ENCODE measurements at regions not wholly inside any gene's neighbourhood (a gene's known extent, or its start where the extent isn't known, plus 50 kb on each side); places are given as distances from the start of the nearest gene placed in this dataset.

DNA sequence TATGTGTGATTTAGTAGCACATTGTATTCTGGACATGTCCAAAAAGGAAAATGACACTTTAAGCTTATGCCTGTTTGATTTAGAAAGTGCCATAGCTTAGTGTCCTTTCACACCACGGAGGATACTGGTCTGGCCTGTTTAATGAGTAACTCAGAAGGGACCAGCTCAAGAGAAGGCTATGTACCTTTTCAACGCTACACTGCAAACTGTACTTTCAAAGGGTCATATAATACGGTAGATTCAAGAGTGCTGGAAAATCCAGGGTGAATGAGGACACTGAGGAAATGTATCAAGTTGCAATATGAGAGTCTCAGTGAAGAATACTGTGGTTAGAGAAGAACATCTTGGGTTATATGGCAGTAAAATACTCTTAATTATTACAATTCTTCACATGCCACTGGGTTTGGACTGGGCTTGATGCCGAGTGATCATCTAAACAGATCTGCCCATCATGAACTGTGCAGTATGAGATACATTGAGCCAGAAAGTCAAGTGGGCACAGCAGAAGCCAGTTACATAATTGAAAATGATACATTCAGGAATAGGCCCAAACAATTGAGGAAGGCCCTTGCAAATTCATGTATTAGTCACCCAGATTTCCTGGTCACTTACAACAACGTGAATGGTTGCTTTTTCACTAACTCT lies 1211.5 kb upstream of the CDH9 start:
- DNase-seq: no peak

DNA sequence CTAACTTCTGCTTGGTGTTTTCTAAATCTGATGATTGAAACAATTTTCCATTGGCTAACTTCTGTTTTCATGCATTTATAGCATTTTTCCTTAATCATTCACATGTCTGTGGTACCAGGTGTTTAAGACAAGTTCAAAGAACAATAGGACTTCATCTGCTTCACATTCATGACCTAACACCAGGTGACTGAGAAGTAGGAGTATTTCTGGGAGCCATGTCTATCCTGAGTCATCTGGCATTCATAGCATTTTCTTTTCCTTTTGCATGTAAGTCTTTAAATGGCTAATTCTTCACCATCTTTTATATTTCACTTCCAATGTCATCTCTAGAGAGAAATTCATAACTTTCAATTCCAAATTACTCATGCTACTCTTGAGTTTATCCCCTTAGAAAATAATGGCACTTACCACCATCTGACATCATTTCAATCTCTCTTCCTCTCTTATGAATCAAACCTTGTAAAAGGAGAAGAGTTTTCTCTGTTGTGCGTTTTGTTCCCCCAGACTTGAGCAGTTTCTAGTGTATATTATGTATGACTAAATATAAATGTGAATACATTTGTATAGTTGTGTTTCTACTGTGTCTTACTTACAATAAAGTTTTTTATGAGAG lies 1196.1 kb upstream of the CDH9 start:
- DNase-seq: no peak

DNA sequence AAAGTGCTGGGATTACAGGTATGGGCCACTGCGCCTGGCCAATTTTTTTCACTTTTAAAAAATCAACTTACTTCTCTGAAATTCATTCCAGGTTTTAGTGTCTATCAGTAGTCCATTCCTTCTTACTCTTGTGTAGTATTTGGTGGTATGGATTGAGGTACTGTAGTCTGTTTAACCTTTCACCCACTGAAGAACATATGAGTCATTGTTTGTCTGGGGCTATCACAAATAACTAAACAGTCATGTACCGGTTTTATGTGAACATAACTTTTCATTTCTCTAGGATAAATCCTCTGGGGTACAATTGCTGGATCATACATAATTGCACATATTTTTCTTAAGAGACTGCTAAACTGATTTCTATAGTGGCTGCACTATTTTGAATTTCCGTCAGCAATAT lies 1188.0 kb upstream of the CDH9 start:
- DNase-seq: no peak

DNA sequence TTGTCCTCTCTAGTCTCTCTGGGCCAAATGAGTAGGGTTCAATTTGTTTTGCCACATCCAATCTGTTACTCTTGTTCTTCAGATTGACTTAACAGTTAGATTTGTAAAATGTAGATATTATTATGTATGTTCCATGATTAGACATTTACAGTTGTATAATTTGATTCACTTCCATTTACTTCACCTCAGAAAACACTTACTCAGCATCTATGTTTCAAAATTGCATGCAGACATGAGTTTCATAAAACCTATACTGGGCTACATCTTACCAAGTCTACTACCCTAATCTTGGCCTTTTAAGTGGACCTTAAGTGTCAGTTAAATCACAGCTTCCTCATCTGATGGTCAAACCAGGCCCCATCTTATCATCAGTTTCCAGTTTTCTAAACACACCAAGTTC lies 1181.2 kb upstream of the CDH9 start:
- DNase-seq: no peak

DNA sequence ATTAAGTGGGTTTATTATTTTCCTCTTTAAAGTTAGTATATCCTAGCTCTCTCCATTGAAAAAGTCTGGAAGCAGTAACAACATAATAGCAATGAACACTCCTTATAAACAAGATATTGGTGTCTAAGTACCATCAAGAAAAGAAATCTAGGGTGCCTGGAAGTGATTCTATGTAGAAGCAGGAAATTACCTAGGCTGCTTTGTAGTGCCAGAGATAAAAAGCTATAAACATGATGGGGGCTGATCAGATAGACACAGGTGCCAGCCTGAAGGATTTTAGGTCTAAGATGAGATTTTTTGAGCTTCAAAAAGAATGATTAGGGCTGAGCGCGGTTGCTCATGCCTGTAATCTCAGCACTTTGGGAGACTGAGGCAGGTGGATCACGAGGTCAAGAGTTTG lies 1179.3 kb upstream of the CDH9 start:
- DNase-seq: no peak

DNA sequence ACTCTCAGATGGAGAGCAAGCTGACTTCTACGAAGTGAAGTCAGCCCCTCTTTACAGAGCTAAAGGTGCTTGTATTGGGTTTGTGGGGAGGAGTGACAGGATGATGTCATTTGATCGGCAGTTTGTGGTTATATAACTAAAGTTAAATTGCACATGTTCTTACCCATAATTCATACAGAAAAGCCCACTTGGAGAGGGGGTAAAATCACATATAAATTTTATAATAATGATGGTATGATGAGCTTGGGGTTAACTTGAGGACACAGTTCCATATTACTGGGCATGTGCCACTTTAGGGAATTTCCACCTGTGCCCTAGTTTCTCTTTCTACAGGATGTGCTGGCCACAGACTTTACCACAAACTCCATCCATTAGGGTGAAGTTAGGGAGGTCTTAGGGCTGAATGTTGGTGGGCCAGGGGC lies 1178.6 kb upstream of the CDH9 start:
- DNase-seq: no peak

DNA sequence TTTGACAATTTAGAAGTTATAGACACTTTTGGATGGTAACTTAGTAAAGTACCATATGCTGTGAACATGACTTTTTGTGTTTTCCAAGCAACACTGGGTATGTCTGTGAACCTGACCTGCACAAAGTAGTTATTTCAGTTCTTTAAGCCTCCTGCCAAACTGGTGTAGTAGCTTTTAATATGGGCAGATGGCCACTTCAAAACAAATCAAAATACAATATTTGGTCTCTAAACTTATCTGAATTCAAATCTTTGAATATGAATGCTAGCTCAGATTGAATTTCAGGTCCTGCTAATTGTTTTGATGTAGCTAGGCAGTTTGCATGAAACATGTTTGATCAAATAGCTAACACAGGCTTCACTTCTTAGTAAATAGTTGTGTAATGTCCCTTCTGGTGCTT lies 1176.7 kb upstream of the CDH9 start:
- no peak for DNase-seq

DNA sequence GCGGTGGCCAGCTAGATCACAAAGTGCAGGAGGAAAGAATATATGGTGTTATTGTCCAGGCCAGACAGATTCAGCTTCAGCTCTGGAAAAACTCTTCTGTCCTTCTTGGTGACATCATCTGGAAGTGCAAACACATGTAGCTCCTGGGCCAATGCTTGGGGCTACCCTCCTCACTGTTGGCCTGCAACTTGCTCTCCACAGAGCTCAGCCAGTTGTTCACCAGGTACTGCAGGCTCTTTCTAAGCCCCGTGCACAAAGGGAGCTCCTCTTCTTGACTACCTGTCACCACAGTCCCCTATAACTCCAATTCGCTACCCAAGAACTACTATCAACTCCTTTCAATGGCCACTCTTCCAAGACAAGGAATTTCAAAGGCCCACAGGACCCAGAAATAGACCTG lies 1175.9 kb upstream of the CDH9 start:
- no peak for DNase-seq

DNA sequence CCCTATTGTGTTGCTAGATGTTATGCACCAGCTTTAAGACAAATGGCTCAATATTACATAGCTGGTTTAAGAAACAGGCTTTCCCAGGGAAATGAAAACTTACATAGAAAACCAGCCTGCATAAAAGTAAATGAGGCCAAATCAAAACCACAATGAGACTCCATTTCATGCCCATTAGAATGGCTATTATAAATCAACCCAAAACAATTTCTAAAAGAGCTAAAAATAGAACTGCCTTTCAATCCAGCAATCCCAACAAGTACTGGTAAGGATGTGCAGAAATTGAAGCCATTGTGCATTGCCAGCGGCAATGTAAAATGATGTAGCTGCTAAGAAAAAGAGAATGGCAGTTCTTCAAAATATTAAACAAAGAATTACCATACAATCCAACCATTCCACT lies 1170.0 kb upstream of the CDH9 start:
- no peak for DNase-seq

DNA sequence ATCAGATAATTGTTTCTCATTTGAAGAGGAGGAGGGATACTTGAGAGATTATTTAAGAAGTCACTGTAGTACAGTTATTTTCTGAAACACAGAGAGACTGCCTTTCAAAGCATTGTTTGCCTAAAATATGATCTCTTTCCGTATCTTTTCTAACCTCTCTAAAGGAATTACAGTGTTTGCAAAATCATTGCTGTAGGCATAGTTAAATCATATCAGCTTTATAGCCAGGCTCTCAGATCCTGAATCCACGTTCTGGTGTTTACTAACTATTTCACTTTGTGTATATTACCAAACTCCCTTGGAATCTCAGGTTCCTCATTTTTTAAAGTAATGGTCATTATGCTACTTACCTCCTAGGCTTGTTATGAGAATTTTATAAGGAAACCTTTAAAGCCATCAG lies 1151.6 kb upstream of the CDH9 start:
- no peak for DNase-seq

DNA sequence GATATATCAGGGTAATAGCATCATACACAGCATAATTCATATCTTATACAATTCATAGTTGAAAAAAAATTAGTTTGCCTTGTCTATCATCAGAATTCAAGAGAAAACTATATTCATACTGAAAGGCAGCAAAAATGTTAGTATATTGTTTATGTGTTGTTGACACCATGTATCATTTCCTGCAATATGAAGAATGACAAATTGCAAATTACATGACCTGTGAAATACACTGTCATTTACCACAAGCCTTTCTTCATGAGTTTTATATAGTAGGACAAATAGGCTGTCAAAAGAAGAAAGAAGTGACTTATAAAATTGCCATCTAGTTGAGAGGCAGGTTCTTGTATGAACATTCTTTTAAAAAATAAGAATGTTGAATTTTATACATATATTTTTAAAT lies 1136.3 kb upstream of the CDH9 start:
- no peak for DNase-seq

DNA sequence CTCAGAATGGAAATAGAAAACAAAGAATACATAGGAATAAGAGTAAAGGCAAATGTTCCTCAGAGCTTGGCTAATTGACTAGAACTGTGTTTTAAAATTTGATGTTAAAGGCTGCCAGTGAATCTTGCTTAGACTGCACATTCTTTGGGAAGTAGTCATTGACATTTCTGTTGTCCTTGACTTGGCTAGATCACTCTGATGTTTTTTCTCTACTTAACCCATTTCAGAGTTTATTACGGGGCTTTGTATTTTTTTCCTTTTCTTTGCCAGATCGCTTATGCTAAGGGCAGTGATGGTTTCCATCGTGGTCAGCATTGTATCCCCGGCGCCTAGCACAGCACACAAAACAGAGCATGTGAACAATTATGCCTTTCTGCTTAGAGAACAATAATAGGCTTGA lies 1126.7 kb upstream of the CDH9 start:
- no peak for DNase-seq

DNA sequence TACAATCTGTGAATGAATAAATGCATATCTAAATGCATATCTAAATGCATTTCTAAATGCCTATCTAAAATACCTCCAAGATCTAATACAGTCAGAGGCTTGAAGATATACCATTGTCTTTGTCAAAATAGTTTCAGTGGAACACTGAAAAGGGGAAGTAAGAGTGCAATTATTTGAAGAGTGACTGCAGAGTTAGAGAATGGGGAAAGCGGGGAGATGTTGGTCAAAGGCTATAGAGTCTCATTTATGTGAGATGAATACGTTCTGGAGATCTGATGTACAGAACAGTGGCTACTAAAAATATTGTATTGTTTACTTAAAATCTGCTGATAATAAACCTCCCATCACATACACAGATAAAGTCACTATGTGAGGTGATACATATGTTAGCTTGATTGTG lies 1126.2 kb upstream of the CDH9 start:
- DNase-seq: no peak

DNA sequence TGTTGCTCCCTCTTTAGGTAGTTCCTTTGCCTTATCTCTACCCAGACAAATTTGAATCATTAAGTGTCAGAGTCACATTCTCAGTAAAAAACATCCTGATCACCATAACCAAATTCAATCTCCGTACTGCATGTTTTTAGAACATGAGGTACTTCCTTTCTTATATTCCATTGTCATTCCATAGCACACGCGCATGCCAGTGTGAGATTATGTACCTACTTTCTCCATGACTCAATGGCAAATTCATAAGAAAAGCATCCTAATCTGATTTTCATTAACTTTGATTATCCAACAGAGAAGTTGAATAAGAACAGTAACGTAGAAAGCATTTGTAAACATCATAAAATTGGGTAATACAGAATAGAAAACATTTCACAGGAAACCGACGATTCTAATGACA lies 1118.6 kb upstream of the CDH9 start:
- DNase-seq: no peak

DNA sequence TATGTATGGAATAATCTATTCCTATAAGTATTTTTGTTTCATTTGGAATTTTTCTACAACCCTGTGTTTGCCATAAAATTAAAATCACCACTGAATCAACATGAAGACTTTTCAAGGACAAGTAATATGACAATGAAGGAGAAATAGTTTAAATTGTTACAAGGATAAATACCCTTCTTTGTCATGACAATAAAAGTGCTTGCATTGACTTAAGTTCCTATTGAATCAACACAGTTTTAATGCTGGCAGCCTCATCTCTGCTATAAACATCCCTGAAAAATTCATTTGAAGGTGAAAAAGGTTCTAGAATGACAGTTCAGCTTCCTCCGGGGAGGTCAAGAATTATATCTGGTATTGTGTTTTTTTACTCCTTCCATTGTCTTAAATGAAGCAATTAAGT lies 1105.1 kb upstream of the CDH9 start:
- DNase-seq: no peak

DNA sequence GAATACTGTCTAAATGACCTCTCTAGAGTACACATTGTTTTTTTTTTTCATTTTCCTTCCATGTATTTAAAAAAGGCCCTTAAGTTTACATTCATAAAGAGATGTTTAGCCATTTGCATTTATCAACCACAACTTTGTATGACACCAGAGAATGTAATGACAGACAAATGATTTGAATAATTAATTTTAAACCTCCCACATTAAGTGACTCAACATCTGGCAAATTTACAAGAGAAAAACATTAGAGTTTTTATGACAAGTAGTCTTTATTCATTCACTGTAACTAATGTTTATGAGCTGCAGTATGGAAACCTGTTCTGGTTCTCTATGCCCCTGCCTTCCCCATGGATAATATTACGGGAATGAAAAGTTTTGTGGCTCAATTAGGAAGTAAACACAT lies 1093.8 kb upstream of the CDH9 start:
- DNase-seq: no peak

DNA sequence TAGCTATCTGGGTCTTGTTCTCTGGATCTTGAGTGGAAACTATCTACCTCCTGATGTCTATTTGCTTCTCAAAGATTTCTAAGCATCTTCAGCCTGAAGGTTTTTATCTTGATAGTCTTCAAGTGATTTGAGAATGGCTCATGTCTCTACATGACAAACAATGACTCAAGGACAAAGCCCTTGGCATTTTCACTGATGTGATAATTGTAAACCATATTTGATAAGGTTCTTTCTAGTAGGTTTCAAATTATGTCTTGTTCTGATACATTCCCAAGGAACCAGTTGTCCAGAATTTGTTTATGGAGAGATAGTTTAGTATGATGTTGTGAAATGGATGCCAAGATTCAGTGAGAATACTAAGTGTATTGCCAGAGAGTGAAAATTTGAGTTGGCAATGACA lies 1079.3 kb upstream of the CDH9 start:
- no peak for DNase-seq

DNA sequence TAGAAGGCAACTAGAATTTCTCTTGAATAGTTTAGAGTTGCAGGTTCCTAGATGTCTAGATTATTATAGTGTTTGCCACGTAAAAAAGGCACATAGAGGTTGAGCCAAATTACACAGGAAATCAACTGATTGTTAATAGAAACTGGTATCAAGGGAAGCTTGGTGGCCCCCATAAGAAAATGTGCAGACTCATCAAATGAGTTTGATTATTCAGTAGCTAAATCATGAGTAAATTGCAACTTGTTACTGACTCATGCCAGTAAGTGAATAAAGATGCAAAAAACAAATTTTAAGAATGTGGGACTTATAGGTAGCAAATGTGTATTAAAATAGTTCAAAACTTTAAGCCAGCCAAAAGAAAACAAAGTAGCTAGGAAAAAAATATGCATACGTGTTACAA lies 1078.9 kb upstream of the CDH9 start:
- DNase-seq: no peak

DNA sequence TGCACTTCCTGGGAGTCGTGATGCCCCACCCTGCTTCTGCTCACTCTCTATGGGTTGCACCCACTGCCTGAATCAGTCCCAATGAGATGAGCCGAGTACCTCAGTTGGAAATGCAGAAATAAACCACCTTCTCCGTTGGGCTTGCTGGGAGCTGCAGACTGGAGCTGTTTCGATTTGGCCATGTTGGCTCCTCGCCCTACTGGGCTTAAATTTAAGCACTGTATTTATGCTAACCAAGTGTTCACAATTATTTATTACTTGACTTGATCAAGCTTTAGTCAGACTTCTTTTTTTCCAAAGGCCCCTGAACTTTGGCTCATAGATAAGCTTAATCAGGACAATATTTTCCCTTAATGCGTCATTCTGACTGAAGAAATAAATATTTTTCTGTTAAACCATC lies 1072.4 kb upstream of the CDH9 start:
- no peak for DNase-seq

DNA sequence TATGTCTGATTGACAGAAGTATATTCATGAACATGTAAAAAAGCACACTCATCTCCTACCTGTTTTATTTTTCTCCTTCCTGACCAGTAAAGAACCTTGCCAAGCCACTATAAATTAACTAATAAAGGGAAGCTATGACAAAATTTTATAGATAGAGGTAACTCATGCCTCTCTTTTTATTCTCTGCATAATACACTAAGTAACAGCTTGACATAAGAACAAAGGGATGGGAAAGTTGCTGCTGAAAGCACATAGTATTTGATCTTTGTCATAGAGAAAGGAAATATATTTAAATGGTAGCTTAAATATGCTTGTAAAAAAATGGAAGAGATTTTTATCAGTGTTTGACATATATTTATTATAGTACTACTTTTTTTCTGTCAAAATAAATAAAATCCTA lies 1065.7 kb upstream of the CDH9 start:
- no peak for DNase-seq

DNA sequence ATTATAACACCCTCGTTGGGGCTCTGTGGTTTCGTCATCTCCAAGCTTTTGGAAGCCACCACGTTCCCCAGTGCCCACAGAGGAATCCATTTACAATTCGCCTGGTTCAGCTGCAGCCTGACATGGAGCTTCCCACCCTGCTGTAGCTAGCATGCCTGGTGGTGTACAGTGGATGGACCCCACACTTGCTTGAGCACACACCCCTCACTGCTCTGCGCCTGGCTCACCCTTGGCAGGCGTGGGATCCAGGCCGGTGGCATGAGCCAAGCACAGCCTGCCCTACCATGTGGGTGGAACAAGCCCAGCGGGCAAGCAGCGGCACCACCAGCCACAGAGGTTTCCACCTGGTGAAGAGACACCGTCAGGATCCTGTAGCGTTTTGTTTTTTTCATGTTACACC lies 1045.7 kb upstream of the CDH9 start:
- DNase-seq: no peak

DNA sequence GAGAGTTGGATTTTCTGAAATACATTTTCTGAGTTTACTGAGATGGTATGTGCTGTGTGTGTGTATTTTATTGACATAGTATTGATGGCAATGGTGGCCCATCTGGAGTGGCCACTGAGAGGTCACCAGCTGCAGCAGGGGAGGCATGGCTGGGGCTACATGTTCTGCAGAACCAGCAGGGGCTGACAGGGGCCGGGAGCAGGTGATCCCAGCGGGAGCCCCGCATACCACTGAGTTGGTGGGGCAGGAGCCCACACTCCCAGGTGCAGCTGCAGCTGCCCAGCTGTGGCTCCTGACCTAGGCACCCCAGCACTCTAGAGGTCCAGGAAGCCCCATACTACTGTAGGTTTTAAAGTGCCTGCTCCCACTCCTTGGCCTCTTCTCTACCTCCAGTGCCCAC lies 1044.2 kb upstream of the CDH9 start:
- DNase-seq: no peak

DNA sequence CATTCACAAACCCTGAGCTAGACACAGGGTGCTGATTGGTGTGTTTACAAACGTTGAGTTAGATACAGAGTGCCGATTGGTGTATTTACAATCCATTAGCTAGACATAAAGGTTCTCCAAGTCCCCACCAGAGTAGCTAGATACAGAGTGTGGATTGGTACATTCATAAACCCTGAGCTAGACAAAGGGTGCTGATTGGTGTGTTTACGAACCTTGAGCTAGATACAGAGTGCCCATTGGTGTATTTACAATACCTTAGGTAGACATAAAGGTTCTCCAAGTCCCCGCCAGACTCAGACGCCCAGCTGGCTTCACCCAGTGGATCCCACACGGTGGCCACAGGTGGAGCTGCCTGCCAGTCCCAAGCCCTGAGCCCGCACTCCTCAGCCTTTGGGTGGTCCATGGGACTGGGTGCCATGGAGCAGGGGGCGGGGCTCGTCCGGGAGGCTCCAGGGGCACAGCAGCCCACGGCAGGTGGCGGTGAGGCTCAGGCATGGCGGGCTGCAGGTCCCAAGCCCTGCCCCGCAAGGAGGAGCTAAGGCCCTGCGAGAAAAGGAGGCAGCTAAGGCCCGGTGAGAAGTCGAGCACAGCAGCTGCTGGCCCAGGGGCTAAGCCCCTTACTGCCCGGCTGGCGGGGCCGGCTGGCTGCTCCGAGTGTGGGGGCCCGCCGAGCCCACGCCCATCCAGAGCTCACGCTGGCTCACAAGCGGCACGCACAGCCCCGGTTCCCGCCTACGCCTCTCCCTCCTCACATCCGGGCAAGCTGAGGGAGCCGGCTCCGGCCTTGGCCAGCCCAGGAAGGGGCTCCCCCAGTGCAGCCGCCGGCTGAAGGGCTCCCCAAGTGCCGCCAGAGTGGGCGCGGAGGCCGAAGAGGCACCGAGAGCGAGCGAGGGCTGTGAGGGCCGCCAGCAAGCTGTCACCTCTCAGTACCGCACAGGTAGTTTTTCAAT lies 1039.2 kb upstream of the CDH9 start:
- no peak for DNase-seq

DNA sequence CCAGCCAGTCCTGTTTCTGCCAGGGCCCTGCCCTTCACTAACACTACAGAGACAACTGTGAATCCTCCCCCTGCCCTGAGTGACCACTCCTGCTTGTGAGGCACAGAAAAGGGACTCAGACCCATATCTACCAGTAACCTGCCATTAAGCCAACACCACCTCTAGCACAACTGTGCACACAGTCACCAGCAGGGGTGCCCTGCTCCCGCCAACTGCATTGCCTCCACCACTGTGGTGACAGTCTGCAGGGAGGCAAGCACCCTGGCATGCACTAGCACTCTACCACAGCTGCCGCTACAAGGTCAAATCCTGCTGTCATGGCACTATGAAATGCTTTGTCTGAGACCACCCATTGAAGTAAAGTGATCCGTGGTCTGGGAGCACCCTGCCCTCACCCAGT lies 1028.5 kb upstream of the CDH9 start:
- DNase-seq: no peak

Data from dermis blood vessel endothelial cell (primary cell).